Activated B cell treated with CpG ODN at 0.5 μM for 24 hours (primary cell): ENCODE measurements at regions not wholly inside any gene's neighbourhood (a gene's known extent, or its start where the extent isn't known, plus 50 kb on each side); places are given as distances from the start of the nearest gene placed in this dataset.

Experiments
- ATAC-seq: fragments of 200-7000 bp; cut with Tn5 transposase; one replicate; pipeline ENCODE4 v1.10.0; 2021; ENCODE audit warnings: low read depth, mild to moderate bottlenecking, moderate library complexity
- CTCF ChIA-PET: fragments of 350-600 bp; sonication (Branson Sonifier 250); formaldehyde crosslinking; loops from one replicate; lab custom pipeline; 2021; ENCODE audit warnings: antibody characterized with exemption; lab: Charles Lee
- POLR2A ChIA-PET: fragments of 350-600 bp; sonication (Branson Sonifier 250); formaldehyde crosslinking; loops from one replicate; lab custom pipeline; 2021; ENCODE audit warnings: antibody characterized with exemption; lab: Charles Lee
- DNase-seq: peaks from one replicate; pipeline ENCODE4 v3.0.0; 2022
- H3K27ac Mint-ChIP-seq: one replicate; pipeline ENCODE4 v1.8.0; 2020; ENCODE audit warnings: mixed read lengths
- H3K27me3 Mint-ChIP-seq: one replicate; pipeline ENCODE4 v1.8.0; 2021; ENCODE audit warnings: mixed read lengths
- H3K36me3 Mint-ChIP-seq: one replicate; pipeline ENCODE4 v1.8.0; 2021; ENCODE audit warnings: low read depth, mixed read lengths
- H3K4me1 Mint-ChIP-seq: one replicate; pipeline ENCODE4 v1.8.0; 2021; ENCODE audit warnings: mixed read lengths
- H3K4me3 Mint-ChIP-seq: one replicate; pipeline ENCODE4 v1.8.0; 2020; ENCODE audit warnings: mild to moderate bottlenecking, mixed read lengths
- H3K9me3 Mint-ChIP-seq: one replicate; pipeline ENCODE4 v1.8.0; 2020; ENCODE audit warnings: mixed read lengths
- intact Hi-C: fragments of 100-400 bp; cut with micrococcal nuclease; formaldehyde crosslinking; loops from one replicate; pipeline ENCODE4 v1.15.1; 2024
- TF ChIP-seq, protein P1 (sequence below): fragments of 200-600 bp; IDR thresholded peaks from one replicate; pipeline ENCODE4 v1.8.0; 2022; ENCODE audit warnings: antibody characterized with exemption, mild to moderate bottlenecking

- H3K4me1 Mint-ChIP-seq = no peaks in the 10 kb centered on the region
- no peak overlapping the region for H3K27ac Mint-ChIP-seq
- ATAC-seq = no peak
- CTCF ChIA-PET = no interaction called here
- no peak overlapping the region for H3K4me3 Mint-ChIP-seq
- H3K27me3 Mint-ChIP-seq = no peaks in the 10 kb centered on the region
- H3K36me3 Mint-ChIP-seq = no peaks in the 10 kb centered on the region
- DNase-seq = no peak
- H3K9me3 Mint-ChIP-seq = no peaks in the 10 kb centered on the region
- POLR2A ChIA-PET = no interaction called here
- intact Hi-C loops = no loop called here
- TF ChIP-seq, protein P1, sequence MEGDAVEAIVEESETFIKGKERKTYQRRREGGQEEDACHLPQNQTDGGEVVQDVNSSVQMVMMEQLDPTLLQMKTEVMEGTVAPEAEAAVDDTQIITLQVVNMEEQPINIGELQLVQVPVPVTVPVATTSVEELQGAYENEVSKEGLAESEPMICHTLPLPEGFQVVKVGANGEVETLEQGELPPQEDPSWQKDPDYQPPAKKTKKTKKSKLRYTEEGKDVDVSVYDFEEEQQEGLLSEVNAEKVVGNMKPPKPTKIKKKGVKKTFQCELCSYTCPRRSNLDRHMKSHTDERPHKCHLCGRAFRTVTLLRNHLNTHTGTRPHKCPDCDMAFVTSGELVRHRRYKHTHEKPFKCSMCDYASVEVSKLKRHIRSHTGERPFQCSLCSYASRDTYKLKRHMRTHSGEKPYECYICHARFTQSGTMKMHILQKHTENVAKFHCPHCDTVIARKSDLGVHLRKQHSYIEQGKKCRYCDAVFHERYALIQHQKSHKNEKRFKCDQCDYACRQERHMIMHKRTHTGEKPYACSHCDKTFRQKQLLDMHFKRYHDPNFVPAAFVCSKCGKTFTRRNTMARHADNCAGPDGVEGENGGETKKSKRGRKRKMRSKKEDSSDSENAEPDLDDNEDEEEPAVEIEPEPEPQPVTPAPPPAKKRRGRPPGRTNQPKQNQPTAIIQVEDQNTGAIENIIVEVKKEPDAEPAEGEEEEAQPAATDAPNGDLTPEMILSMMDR = no peak
Observed at GRCh38 chr5:136646915-136647314, 281.6 kb upstream of the TRPC7 start.

DNA sequence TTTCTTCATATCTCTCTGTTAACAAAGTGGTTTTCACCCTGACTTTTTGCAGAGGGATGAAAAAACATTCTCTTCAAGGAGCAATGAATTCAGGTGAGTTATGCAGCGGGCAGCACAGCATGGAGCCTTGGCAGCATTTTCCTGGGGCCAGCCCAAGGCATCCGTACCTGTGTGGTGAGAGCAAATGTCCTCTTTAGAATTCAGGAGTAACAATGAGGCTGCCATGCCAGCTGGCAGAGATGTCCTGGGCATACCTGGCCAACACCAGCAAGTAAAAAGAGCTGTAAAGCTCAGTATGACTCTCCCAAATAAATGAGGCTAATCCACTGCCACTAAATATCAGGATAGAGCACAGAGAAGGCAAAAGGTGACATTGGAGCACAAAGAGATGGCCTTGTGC is 277.6 kb upstream of the TRPC7 start:
- CTCF ChIA-PET = no interaction called here
- POLR2A ChIA-PET = no interaction called here
- Mint-ChIP-seq H3K4me1 (no peaks in the 10 kb centered on the region), H3K4me3 (no peak overlapping the region), H3K27ac (no peak overlapping the region), H3K27me3 (no peaks in the 10 kb centered on the region), H3K36me3 (no peaks in the 10 kb centered on the region), H3K9me3 (no peaks in the 10 kb centered on the region)
- ATAC-seq = no peak
- TF ChIP-seq, protein P1 = no peak
- intact Hi-C loops = no loop called here
- no peak for DNase-seq

DNA sequence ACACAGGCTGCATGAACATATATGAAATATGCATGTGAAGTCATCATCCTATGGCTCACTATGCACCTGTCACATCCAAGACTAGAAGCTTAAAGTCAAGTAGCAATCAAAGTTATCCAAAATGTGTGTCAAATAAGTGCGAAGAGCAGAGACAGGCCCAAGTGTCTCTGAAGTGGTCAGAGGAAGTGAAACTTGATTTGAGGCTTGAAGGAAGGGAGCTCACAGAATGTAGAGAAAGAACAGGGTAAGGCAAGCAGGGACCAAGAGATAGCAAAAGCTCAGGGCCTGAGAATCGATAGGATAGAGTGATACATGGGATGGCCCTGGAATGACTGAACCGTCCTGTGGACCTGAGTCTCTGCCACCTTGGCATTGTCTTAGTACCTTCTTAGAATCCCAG is 274.3 kb upstream of the TRPC7 start:
- H3K4me3 Mint-ChIP-seq = no peak overlapping the region
- intact Hi-C loops = no loop called here
- H3K9me3 Mint-ChIP-seq = no peaks in the 10 kb centered on the region
- DNase-seq (no peak), ATAC-seq (no peak)
- no peaks in the 10 kb centered on the region for H3K27me3 Mint-ChIP-seq
- no peaks in the 10 kb centered on the region for H3K4me1 Mint-ChIP-seq
- H3K27ac Mint-ChIP-seq = no peak overlapping the region
- TF ChIP-seq, protein P1 = no peak
- H3K36me3 Mint-ChIP-seq = no peaks in the 10 kb centered on the region
- POLR2A ChIA-PET = no interaction called here
- CTCF ChIA-PET = no interaction called here

DNA sequence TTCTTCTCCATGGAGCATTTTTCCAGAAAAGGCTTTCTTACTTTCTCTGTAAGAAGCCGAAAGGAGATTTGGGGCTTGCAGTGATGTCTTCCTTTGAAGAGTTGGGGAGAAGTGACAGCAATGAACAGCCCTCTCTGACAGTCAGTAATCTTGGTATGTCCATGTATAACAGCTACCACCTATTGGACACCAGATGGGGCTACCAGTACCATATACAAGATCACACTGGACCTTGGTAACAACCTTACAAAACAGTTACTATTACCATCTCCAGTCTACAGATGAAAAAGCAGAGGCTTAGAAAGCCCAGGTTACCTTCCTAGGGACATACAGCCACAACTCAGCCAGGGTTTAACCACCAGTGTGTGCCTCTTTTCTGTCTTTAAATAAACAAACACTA is 272.7 kb upstream of the TRPC7 start:
- DNase-seq (no peak), ATAC-seq (no peak)
- TF ChIP-seq, protein P1 = no peak
- H3K36me3 Mint-ChIP-seq = no peaks in the 10 kb centered on the region
- no peaks in the 10 kb centered on the region for H3K4me1 Mint-ChIP-seq
- intact Hi-C loops = no loop called here
- ChIA-PET CTCF (no interaction called here), POLR2A (no interaction called here)
- no peaks in the 10 kb centered on the region for H3K9me3 Mint-ChIP-seq
- H3K27me3 Mint-ChIP-seq = no peaks in the 10 kb centered on the region
- H3K27ac Mint-ChIP-seq = no peak overlapping the region
- no peak overlapping the region for H3K4me3 Mint-ChIP-seq

GRCh38 chr5:136636001-136636400 is 270.7 kb upstream of the TRPC7 start:
- intact Hi-C loops = no loop called here
- no peaks in the 10 kb centered on the region for H3K36me3 Mint-ChIP-seq
- CTCF ChIA-PET = no interaction called here
- ATAC-seq (no peak), DNase-seq (no peak)
- H3K27me3 Mint-ChIP-seq = no peaks in the 10 kb centered on the region
- no peak overlapping the region for H3K27ac Mint-ChIP-seq
- no peaks in the 10 kb centered on the region for H3K9me3 Mint-ChIP-seq
- no peaks in the 10 kb centered on the region for H3K4me1 Mint-ChIP-seq
- TF ChIP-seq, protein P1 = no peak
- POLR2A ChIA-PET = no interaction called here
- no peak overlapping the region for H3K4me3 Mint-ChIP-seq
